Testis (tissue), 2 donors: ENCODE measurements at regions not wholly inside any gene's neighbourhood (a gene's known extent, or its start where the extent isn't known, plus 50 kb on each side); places are given as distances from the start of the nearest gene placed in this dataset.

Experiments
- CTCF ChIP-seq, 3 experiments: fragments of 450-650 bp in 2 of 3; fragments of 200-600 bp in 1 of 3; sonication (generic) in 1 of 3; IDR thresholded peaks; one replicate each; pipeline ENCODE4 v1.5.1; 2016 to 2019; ENCODE audit warnings: antibody characterized with exemption in 3 of 3, mild to moderate bottlenecking in 2 of 3, moderate library complexity in 1 of 3
- POLR2A ChIP-seq: fragments of 450-650 bp; IDR thresholded peaks from one replicate; pipeline ENCODE4 v1.6.1; 2017; ENCODE audit warnings: antibody characterized with exemption, mild to moderate bottlenecking, moderate library complexity

GRCh38 chrX:79290596-79290995 lies 76.5 kb downstream of the ITM2A start:
- no peak for TF ChIP-seq CTCF (IDR thresholded peaks at IDR 0.05)
- TF ChIP-seq POLR2A: no peak
